ENCODE measurements at regions not wholly inside any gene's neighbourhood (a gene's known extent, or its start where the extent isn't known, plus 50 kb on each side); places are given as distances from the start of the nearest gene placed in this dataset.

DNA sequence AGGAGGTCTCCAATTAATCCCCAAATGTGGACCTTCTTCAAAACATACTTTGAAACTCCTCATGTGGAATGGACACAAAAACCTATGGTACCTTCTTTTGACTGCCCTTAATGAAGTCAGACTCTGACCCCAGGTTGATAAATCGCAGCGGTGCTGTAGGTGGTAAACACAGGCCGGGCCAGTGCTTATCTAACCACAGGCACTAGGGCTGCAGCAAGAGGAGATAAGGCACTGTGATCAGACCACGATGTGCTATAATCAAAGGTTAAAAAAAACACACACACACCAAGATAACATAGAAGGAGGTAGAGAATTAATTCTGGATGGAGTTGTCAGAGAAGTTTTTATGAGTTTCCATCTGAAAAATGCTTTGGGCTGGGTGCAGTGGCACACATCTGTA, 52.3 kb upstream of the SIPA1L2 start:
- DNase-seq (ENCODE audit: low spot score): no peak

DNA sequence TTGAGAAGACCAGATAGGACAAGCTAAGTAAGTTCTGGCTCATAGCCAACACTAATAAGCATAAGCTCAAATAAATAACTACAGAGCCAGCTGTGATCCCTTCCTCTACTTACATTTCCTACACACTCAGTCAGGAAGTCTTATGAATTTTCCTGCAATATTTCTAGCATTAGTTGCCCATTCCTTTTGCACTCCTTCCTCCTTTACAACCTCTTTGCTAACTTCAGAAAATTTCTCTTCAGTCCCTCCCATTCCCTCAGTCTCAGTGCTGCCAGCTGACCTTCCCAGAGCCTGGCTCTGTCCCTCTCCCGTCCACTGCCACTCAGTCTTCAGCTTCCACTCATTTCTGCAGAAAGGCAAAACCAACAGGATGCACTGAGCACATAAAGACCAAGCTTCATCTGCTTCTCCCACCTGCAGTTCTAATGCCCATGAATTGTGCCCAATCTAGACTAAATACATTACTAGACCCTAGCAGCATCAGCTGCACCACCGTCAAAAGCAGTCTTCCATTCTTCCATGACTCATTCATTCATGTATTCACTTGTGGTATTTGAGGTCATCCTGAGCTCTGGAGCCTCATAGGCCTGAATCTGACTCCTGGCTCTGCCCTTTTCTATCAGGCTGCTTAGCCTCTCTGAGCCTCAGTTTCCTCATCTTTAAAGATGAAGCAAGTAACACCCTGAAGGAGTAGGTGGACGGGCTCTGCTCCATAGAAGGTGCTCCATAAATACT, 54.6 kb upstream of the SIPA1L2 start:
- DNase-seq (ENCODE audit: low spot score): peak; percentile 54

DNA sequence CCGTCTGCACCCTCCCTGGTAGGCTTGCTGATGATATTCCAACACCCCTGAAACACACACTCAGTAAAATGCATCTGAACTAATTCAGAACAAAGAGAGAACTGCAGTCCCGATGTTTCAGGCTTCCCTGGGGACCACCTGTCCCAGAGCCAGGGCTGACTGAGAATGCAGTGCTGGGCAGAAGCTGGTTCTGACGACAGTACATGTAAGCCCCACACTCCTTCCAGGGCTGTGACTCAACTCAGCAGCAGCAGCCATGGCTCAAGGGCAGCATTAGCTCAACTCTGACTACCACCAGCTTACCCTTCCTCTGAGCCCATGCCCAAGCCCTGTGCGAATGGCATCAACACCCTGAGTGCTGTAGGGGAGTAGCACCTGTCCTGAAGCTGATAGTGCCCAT, 56.4 kb upstream of the SIPA1L2 start:
- no peak for DNase-seq (ENCODE audit: low spot score)

DNA sequence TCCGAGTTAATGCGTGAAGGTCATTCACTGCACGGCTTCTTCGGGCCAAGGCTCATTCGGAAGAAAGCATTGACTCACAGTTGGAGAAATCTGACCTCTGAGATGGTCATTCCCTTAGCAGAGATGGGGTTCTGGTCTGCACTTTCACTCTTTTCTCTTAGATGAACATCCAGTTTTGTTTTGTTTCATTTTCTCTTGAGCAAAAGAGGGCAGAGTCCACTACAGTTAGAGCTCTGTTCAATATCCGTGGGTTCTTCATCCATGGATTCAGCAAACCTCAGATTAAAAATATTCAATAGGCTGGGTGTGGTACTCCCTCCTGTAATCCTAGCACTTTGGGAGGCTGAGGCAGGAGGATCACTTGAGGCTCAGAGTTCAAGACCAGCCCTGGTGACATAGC, 57.4 kb upstream of the SIPA1L2 start:
- DNase-seq (ENCODE audit: low spot score): no peak

DNA sequence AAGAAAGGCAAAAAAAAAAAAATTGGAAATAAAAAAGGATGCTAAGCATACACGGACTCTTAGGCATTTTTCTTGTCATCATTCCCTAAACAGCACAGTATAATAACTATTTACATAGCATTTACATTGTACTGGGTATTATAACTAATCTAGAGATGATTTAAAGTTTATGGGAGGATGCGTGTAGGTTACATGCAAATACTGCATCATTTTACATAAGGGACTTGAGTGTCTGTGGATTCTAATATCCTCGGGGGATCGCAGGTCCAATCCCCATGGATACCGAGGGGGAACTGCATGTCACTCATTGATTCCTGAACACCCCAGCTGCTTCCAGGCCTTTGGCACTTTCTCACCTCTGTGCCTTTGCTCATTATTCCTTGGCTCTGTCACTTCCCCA, 57.8 kb upstream of the SIPA1L2 start:
- DNase-seq (ENCODE audit: low spot score): no peak

DNA sequence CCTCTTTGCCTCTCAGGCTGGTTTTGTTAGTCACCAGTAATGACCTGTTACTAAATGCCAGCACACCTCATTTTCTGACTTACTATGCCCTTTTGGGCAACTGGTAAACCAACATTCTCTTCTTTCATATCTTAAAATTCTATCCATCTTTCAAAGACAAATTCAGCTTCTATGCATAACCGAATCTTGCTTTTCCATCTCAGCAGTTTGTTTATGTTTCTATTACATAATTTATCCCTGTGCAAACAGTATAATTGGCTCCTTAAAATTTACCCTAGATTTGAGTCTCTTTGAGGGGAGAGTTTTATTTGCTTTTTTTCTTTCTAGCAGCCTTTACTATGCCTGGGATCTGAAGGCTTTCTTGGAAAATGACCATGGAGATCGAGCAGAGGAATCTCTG, 58.5 kb upstream of the SIPA1L2 start:
- DNase-seq (ENCODE audit: low spot score): no peak

DNA sequence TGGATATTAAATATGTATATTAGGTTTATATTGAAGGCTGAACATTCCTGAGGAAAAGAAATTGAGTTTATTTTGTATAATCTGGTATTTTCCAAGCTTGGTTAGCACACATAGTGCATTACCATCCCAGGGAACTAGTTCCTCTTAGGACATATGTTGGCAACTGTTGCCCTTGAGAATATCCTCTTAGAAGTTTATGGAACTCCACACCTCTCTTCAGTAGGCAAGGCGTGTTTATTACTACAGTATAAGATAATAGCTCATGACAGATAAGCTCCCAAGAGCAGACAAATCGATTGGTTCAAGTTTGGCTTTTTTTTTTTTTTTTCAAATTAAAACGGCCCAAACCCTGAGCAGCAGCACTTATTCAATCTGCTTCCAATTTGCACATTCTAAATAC, 59.8 kb upstream of the SIPA1L2 start:
- no peak for DNase-seq (ENCODE audit: low spot score)

DNA sequence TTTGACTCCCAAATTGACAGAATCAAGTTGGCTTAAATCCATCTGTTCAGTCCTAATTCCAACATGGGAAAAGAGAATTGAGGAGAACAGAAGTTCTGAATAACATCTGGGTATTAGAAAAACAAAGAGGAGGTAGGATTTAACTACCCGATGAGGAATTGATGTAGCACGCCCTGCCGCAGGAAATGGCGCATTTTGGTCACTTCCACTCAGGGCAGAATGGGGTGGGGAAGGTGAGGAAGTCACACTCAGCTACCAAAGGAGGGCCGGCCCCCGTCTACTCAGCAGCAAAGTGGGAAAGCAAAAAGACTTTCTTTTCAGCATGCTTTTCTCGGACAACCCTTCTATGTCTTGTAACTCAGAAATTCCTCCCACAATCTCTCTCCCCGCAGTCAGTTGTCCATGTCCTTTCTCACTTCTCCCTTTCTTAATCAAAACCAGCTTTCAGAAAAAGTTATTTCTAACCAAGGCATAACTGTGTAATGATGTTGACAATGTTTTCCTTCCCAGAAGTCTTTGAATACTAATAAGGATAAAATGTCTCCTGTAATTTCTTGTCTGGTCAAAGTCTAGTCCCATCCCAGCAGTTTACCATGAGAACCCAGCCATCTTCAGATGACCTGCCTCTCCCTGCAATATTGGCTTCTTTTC, 60.5 kb upstream of the SIPA1L2 start:
- DNase-seq (ENCODE audit: low spot score): peak; percentile 58

DNA sequence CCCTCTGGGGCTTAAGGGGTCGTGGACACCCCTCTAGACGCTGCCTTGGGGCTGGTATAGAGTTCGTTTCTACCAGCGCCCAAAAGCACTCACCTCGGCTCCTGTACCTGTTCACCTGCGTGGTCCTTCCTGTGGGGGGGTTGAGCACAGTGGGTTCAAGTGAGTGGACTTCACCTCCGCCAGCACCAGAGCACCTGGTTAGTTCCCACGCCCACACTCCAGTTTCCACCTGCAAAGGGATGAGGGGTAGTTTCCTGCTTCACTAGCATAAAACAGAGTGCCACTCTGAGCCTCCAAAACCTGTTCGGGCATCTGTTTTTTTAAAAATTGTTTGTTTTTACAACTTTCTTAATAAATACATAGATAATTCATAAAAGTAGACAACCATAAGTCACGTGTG, 64.5 kb upstream of the SIPA1L2 start:
- no peak for DNase-seq (ENCODE audit: low spot score)

DNA sequence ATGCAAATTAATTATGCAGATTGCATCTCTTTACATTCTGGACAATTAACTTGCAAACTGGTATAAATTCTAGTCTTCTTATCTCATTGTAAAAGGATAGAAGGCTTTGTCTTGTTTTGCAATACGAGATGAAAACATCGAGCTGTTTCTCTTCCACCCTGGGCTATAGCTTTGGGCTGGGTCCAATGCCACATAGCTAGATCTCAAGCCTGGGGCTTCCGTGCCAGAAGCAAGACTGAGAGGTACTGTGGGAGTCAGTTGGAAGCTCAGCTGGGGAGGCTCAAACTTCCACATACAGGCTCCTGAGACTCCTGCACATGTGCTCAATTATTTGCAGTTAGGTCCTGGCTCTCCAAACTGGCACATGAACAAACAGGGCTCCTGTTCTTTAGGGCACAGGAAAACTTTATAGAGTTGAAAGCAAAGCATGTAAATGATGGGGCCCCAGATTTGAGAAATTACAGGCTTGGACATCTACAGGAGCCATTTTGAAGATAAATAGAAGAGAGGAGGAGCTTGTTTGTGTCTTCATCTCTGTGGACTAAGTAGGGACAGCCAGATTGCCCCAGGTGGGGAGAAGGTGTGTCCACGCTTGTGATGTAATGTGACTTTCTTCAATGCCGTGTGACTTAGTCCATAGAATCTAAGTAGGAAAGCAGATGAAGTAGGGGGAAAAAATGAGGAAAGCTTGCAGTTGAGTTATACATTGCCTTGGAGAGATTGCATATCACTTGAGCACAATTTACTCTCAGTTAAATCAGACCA, 65.9 kb upstream of the SIPA1L2 start:
- DNase-seq (ENCODE audit: low spot score): no peak

DNA sequence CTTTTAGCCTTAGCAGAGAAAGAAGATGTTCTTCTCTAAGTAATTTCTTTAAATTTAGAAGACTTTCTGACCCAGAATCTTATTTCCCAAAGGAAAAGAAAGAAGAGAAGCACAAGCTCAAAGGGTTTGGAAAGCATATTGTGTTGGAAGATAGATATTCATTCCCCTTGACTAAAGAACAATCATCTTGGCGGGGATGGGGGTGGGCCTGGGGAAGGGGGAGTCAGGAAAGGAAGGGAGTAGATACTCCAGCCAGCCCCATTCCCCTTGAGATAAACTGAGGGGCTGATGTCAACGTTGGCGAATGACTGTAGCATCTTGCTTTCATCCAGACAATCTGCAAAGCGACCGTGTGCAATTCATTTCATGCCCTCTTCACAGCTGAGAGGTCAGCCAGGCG, 66.5 kb upstream of the SIPA1L2 start:
- no peak for DNase-seq (ENCODE audit: low spot score)

DNA sequence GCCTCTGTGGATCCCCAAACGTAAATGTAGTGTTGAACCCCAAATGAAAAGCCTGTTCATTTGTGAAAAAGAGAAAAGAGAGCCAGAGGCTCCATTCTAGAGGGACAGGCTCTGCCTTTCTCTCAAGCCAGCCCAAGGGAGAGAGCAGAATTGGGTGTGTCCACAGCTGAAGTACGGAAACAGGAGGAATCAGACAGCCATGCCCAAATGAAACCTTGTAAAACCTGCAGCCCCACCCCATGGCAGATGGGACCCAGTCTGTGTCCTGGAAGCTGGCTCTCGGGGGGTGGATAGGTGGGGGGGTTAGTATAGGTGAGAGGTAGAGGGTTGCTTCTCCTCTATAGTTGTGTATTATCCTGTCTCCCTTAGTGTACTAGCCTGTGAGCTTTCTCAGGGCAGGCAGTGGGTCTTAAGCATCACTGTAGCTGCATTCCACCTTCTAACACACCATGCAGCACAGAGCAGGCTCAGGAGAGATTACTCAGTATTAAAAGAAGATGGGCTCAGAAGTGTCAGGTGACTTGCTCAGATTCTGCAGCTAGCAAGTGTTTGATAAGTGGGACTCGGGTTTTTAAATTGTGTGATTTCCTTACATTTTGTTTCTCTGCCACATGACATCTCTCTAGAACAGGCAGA, 67.4 kb upstream of the SIPA1L2 start:
- no peak for DNase-seq (ENCODE audit: low spot score)

DNA sequence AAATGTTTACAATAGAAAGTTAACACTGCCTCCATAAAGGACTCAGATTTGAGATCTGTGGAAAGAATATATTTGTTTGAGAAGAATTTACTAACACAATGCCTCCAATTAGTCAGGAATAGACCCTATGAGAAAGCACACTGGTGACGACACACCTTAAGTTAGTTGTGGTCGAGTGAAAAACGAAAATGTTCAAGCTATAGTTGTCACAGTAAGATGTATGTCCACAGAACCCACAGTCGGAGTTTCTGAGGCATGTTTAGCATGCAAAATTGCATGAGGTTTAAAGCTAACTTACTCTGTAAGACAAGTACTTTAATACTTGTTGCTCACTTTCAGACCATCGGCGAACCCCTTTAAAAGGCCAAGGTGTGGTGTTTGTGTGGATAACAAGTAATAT, 69.9 kb upstream of the SIPA1L2 start:
- no peak for DNase-seq (ENCODE audit: low spot score)

DNA sequence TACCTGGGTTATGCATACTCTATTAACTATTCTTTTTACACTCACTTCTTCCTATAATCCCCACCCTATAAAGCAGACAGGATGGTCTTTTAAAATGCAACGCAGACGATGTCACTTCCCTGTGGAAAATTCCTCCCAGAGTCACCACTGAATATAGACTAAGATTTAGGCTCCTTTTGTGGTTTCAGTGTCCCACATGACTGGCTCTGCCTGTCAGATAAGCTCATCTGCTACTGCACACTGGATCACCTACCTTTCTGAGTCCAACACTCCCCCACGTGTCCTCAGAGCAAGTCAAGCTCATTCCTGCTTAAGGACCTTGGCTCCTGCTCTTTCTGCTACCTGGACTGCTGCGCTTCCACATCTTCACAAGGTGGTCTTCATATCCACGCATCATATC, 73.0 kb upstream of the SIPA1L2 start:
- DNase-seq (ENCODE audit: low spot score): no peak

DNA sequence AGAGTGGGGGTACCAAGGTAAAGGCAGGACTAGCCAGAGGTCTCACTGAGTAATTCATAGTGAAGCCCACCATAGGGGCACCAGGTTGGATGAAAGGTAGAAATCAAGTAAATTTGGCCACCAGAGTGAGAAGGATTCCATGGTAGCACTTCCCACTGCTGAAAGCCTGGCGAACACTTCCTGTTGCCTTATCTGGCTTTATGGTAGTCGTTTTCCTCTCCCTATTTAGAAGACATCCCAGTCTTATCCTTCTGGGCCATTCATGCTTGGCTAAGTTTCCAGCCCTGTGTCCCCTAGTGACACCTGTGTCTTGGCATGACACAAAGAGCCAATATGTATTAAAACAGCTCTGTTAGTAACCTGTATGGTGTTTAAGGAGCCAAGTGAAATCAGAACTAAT, 74.3 kb upstream of the SIPA1L2 start:
- DNase-seq (ENCODE audit: low spot score): no peak

DNA sequence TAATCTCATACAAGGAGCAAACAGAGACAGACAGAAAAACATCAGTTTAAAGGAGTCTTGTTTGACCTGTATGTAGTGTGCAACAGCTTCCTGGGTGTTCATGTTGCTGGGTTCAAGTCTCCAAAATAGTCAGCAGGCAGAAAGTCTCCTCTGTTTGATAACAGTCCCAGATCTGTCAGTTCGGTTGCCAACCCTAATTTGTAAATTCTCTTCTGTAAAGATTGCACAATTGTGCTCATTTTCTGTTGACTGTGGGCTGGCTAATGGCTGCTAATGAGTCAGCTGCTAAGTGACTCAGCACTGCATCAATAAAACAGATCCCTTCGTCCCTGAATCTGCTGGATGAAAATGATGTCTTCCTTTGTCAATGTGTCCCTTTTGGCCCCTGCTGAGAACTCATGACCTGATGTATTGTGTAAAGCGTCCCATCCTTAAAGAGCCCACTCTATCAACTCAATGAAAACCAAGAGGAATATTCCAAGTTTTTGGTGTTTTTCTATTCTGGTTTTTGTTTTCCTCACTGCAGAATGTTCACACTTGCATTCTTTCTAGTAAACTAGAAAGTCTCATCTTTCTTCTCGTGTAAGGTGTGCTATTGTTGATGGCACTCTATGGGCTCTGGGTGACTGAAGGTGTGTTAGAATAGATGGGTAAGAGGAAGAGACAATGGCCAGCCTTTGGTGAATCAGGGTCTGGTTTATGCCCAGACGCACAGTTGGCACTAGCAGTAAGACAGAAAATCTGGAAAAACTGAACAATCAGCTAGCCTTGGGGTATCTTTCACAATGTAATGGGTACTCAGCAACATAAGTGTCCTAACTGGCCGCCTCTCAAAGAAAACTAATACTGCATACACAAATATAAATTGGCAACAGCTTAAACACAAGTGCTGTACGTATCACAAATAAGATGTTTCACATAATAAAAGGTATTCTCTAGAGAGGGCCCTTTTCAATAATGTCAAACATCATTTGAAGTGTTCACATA, 75.1 kb upstream of the SIPA1L2 start:
- peak; percentile 90 for DNase-seq (ENCODE audit: low spot score)

DNA sequence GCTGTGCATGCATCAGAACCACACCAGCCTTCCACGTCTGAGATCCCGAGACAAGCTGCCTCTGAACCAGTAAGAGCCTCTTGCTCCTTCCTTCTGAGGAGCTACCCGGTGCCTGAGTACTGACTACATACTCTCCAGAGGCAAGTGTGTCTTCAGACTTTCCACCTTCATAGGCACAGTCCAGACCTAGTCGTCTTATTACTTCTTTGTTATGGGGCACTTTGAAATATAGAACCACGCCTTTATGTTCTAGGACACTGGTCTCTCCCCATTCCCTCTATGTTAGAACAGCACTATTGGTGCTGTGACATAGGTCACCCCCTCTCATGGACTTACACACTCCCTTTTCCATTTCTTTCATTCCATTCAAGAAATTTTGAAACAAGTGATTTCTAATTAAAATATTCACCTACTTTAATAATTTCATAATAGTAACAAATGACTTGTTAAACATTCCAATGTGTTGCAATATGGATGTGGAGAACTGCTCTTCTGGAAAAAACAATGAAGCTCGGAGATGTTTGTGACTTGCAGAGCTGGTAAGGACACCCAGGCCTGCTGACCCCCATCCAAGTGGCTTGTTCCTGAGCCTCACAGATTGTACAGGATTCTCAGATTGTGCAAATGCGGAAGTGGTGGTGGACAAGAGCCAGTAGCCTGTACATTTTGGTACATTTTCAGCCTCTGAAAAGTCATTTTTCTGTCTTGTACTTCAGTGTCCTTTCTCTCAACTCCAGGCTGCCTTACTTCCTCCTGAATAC, 76.1 kb upstream of the SIPA1L2 start:
- DNase-seq (ENCODE audit: low spot score): no peak

DNA sequence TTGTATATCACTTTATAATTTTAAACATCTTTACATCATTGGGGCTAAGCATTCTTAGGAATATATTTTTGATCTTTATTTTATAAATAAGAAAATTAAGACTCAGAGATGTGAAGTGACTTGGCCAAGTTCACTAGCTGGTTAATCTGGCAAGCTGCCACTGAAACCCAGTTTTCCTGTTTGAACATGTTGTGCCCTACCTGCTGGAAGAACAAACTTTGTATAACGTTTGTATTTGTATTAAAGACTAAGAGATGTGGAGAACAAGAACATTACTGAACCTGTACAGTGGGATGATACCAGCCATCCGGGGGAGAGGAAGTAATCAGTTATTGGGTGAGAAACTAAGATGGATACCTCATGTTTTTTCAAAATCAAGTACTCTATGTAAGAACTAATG, 77.2 kb upstream of the SIPA1L2 start:
- no peak for DNase-seq (ENCODE audit: low spot score)

DNA sequence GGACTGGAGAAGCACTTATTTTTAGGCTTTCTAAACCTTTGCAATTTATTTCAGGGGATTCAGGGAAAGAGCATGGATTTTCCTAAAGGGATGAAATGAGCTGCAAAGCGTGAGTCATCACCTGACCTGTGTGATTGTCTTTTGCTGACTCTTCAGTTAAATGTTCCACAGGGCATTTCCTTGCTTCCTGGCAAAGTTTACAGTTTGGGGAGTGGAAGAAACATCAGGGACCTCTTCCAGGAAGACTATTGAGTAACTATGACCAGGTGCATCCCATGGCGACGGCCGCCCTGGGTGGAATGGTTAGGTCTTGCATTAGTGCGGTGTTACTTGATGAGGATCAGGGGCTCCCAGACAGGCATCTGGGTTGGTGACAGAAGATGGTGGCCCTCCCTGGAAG, 79.5 kb upstream of the SIPA1L2 start:
- DNase-seq (ENCODE audit: low spot score): no peak

DNA sequence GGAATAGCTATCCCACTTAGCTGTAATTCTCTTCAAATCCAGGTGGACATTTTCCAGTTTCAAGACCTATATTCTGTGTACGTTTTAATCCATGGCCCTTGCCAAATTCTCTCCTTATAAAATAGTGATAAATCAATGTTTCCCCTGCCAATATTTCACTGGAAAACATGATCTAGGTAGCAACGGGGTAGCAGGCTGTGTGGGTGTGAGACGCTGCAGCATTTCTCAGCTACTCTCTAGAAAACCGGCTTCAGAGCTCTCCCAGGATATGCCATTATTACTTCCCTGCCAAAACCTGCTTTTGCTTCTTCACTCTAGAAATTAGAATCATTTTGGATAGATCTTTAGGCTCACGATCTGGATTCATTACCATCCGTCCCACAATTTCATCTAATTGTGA, 82.1 kb upstream of the SIPA1L2 start:
- no peak for DNase-seq (ENCODE audit: low spot score)

DNA sequence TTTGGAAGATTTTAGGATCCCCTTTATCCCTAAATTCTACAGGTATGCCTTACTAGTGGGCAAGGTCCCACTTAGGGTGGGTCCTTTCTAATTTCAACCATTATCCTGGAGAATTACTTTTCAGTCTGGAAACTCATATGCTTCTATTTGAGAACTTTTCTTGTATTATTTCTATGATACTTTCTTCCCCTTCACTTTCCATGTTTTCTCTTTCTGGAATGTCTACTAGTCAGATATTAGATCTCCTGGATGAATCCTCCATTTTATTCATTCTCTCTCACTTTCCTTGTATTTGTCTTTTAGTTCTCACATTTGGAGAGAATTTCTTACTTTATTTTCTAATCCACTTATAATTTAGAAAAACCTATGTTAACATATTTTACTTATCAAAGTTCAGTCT, 83.9 kb upstream of the SIPA1L2 start:
- no peak for DNase-seq (ENCODE audit: low spot score)

Measured in AG08395 (cell line).